GM12865 (cell line): ENCODE measurements at regions not wholly inside any gene's neighbourhood (a gene's known extent, or its start where the extent isn't known, plus 50 kb on each side); places are given as distances from the start of the nearest gene placed in this dataset.

Experiments
- DNase-seq: peaks from one replicate; pipeline ENCODE4 v3.0.0; 2010; ENCODE audit warnings: low read depth
- H3K4me3 ChIP-seq: 2 replicates; pipeline ENCODE4 v1.5.1; 2011; ENCODE audit warnings: mild to moderate bottlenecking, low read depth, low read length, control low read depth
- CTCF ChIP-seq: IDR thresholded peaks from 2 replicates; pipeline ENCODE4 v1.5.1; 2011; ENCODE audit warnings: low read length, control low read depth, low read depth, inconsistent platforms; ENCODE audit not compliant: insufficient read depth; ENCODE audit errors: missing control alignments

DNA sequence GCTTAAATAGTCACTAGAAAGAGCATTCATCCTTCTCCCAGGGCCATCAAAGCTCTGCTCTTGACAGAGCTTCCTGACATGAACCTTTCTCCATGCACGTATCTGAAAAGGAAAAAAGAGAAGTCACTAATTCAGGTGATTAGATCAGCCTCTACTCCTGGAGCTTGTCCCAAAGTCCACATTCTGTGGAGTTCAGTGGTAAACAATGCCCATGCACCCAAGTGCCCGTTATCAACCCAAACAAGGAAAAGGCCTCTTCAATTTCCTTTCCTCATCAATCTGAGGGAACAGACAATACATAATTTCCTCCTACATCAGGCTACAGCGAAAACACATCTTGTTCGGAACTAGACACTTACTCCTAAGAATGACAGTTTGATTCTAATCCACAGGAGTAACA is 129.2 kb upstream of the PCSK2 start:
- DNase-seq, result no peak
- no peak for TF ChIP-seq CTCF
- no peak overlapping the region for H3K4me3 ChIP-seq

GRCh38 chr20:17100506-17100905 is 126.3 kb upstream of the PCSK2 start:
- TF ChIP-seq CTCF, result no peak
- no peak overlapping the region for H3K4me3 ChIP-seq
- no peak for DNase-seq

- no peak for DNase-seq
- no peak for TF ChIP-seq CTCF
- H3K4me3 ChIP-seq, result no peak overlapping the region
Observed at GRCh38 chr20:17107127-17107526, 119.7 kb upstream of the PCSK2 start.

- DNase-seq, result no peak
- TF ChIP-seq CTCF, result no peak
- H3K4me3 ChIP-seq, result no peak overlapping the region
Observed at GRCh38 chr20:17108896-17109295, 117.9 kb upstream of the PCSK2 start.

GRCh38 chr20:17109307-17109706 is 117.5 kb upstream of the PCSK2 start:
- no peak for DNase-seq
- no peak for TF ChIP-seq CTCF
- H3K4me3 ChIP-seq, result no peak overlapping the region

DNA sequence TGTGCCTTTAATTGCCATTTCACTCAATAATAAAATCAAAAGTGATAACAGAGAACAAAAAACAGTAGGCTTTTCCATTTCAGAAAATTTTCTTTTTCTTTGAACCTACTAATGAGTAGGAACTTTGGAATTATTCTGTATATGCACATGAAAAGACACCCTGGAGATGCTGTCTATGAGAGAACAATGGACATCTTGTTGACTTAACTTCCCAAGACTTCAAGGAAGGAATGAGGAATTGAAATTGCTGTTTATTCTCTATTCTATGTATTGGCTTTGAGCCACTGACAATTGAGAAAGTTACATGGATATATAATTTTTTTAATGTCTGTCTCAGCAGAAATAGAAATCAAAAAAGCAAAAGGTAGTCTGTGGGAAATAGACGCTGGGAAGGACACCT is 98.6 kb upstream of the PCSK2 start:
- no peak for TF ChIP-seq CTCF
- DNase-seq, result no peak
- no peak overlapping the region for H3K4me3 ChIP-seq

DNA sequence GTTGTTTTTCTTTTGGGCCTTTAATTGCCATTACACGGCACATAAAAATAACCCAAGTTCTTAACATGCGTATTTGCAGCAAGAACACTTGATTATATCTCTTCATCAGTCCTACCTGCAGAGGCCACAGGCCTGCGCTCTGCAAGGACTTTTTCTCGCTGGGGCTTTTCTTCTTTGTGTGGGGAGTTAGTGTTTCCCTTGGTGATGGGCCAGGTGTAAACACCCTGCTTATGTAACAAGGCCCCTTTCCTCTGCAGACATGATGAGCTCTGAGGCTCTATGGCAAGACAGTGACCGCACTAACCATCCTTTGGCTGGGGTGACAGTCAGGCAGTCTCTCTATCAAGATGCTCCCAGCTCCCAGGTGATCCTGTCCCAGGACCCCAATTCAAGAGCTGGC is 97.8 kb upstream of the PCSK2 start:
- TF ChIP-seq CTCF, result no peak
- no peak for DNase-seq
- no peak overlapping the region for H3K4me3 ChIP-seq
